ENCODE measurements at regions not wholly inside any gene's neighbourhood (a gene's known extent, or its start where the extent isn't known, plus 50 kb on each side); places are given as distances from the start of the nearest gene placed in this dataset.

DNA sequence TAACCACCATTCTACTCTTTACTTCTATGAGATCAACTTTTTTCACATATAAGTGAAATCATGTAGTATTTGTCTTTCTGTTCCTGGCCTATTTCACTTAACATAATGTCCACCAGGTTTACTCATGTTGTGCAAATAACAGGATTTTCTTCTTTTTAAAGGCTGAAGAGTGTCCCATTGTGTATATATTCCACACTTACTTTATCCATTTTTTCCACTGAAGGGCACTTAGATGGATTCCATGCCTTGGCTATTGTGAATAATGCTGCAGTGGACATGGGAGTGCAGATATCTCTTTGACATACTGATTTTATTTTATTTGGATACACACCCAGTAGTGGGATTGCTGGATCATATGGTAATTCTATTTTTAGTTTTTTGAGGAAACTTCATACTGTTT lies 181.1 kb upstream of the HMGA2 start:
- Histone ChIP-seq H3K27me3 (ENCODE audit: control insufficient read depth, insufficient read depth, low read length) (no peaks in the 10 kb centered on the region), H3K9me3 (ENCODE audit: control insufficient read depth, insufficient read depth, low read length) (no peaks in the 10 kb centered on the region), H3K27ac (ENCODE audit: low read depth, low read length) (no peak overlapping the region), H3K4me3 (ENCODE audit: low read depth, low read length) (no peak overlapping the region)
- TF ChIP-seq, protein P1, sequence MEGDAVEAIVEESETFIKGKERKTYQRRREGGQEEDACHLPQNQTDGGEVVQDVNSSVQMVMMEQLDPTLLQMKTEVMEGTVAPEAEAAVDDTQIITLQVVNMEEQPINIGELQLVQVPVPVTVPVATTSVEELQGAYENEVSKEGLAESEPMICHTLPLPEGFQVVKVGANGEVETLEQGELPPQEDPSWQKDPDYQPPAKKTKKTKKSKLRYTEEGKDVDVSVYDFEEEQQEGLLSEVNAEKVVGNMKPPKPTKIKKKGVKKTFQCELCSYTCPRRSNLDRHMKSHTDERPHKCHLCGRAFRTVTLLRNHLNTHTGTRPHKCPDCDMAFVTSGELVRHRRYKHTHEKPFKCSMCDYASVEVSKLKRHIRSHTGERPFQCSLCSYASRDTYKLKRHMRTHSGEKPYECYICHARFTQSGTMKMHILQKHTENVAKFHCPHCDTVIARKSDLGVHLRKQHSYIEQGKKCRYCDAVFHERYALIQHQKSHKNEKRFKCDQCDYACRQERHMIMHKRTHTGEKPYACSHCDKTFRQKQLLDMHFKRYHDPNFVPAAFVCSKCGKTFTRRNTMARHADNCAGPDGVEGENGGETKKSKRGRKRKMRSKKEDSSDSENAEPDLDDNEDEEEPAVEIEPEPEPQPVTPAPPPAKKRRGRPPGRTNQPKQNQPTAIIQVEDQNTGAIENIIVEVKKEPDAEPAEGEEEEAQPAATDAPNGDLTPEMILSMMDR (IDR thresholded peaks at IDR 0.05; ENCODE audit: low read depth, low read length) = no peak
- ChIA-PET POLR2A (no interaction called here), CTCF (no interaction called here)
- DNase-seq (ENCODE audit: low read depth, low spot score) = no peak

DNA sequence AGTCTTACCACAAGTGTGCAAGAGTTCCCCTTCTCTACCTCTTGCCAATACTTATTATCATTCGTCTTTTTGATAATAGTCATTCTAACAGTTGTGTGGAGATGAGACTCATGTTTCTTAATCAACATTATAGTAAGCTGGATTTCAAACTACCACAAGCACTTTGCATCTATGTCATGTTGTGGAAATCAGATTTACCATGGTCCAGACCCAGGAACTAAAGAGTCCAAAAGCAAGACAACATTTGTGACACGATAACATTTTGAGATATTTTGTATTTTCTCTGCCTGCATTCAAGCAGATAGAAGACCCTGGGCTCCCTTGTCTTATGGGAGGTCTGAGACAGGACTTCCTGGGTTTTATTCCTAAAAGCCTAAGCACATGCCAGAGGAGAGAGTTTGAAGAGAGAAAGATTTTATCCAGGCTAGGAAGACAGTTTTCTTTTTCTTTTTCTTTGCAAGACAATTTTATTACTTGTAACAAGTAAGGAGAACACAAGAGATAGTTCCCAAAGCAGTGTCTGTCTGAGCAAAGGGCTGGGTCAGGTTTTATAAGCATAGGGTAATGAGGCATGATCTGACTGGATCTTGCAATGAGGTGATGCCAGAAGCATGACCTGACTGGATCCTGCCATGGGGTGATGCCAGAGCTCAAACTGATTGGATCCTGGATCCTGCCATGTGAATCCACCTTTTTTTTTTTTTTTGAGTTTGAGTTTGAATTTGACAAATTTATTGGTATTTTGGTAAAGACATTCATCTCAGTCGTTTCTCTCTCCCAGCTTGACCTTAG lies 180.5 kb upstream of the HMGA2 start:
- TF ChIP-seq, protein P1 (IDR thresholded peaks at IDR 0.05; ENCODE audit: low read depth, low read length) = no peak
- no peak overlapping the region for H3K27ac ChIP-seq (ENCODE audit: low read depth, low read length)
- ChIA-PET CTCF (interaction anchor here (0.9 kb wide), 1 partner anchor 87 kb away, joined by 3 read pairs; no protein-coding TSS in a partner anchor), POLR2A (no interaction called here)
- no peaks in the 10 kb centered on the region for H3K27me3 ChIP-seq (ENCODE audit: control insufficient read depth, insufficient read depth, low read length)
- no peak overlapping the region for H3K4me3 ChIP-seq (ENCODE audit: low read depth, low read length)
- no peaks in the 10 kb centered on the region for H3K9me3 ChIP-seq (ENCODE audit: control insufficient read depth, insufficient read depth, low read length)
- no peak for DNase-seq (ENCODE audit: low read depth, low spot score)

DNA sequence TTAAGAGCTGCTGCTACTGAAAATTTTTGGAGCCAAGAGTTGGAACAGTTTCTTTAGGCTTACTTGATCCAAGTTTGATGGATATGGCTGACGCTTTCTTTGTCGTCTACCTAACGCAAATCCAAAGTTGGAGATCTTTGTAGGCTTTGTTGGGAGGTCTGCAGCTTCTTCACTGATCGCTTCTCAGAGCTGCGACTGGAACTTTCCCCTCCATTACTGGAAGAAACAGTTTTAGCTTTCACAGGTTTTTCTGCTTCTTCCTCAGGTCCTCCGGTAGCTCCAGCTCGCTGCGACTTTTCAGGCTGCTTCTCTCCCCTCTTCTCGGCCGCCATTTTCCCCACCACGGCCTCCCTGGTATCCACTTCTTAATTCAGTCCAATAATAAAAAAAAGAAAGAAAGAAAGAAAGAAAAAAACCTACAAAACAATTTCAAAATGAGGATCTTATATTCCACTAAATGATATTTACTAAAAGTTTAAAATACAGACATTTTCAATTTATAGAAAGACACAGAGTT lies 178.1 kb upstream of the HMGA2 start:
- H3K4me3 ChIP-seq (ENCODE audit: low read depth, low read length) = no peak overlapping the region
- no peaks in the 10 kb centered on the region for H3K9me3 ChIP-seq (ENCODE audit: control insufficient read depth, insufficient read depth, low read length)
- H3K27ac ChIP-seq (ENCODE audit: low read depth, low read length) = no peak overlapping the region
- TF ChIP-seq, protein P1 (IDR thresholded peaks at IDR 0.05; ENCODE audit: low read depth, low read length) = no peak
- POLR2A ChIA-PET = no interaction called here
- no peak for DNase-seq (ENCODE audit: low read depth, low spot score)
- CTCF ChIA-PET = no interaction called here
- no peaks in the 10 kb centered on the region for H3K27me3 ChIP-seq (ENCODE audit: control insufficient read depth, insufficient read depth, low read length)

DNA sequence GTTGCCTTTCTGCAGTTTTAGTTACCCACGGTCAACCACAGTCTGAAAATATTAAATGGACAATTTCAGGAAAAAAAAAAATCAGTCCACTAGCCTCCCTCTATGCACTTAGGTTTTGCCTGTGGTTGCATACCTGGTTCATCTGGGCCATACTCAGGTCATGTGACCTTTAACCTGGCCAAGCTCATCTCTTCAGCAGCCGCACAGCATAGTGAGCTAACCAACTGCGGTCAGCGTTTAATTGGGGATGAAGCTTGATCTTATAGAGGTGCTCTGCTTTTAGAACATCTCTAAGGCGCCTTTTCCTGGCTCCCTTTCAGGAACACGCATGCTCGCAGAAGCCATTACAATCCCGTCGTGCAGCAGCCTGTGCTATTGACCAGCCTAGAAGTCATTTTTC lies 177.2 kb upstream of the HMGA2 start:
- no peak overlapping the region for H3K4me3 ChIP-seq (ENCODE audit: low read depth, low read length)
- H3K27me3 ChIP-seq (ENCODE audit: control insufficient read depth, insufficient read depth, low read length) = no peaks in the 10 kb centered on the region
- TF ChIP-seq, protein P1 (IDR thresholded peaks at IDR 0.05; ENCODE audit: low read depth, low read length) = no peak
- peaks cover 2% of the 10 kb centered on the region; the same call in 1 of the 2 replicates for H3K9me3 ChIP-seq (ENCODE audit: control insufficient read depth, insufficient read depth, low read length)
- CTCF ChIA-PET = no interaction called here
- DNase-seq (ENCODE audit: low read depth, low spot score) = no peak
- POLR2A ChIA-PET = no interaction called here
- H3K27ac ChIP-seq (ENCODE audit: low read depth, low read length) = no peak overlapping the region

DNA sequence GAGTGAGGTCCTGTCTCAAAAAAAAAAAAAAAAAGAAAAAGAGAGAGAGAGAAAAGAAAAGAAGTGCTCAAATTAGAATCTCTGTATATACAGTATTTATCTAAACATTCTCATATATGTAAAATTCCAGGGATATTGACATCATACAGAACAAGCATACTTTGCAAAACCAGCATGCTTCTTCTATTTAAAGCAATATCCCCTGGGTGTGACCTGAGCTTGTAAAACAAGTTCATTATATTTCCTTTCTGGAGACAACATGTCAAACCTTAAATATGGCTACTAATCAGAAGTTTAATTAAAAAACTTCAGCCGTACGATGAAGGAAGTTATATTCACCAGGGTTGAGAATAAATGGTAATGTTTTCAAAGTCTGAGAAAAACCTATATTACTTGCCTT lies 175.8 kb upstream of the HMGA2 start:
- POLR2A ChIA-PET = interaction anchor here (0.7 to 1.7 kb wide), 4 partner anchors 9 to 148 kb away, joined by 4 to 10 read pairs (median 6); no protein-coding TSS in a partner anchor
- H3K9me3 ChIP-seq (ENCODE audit: control insufficient read depth, insufficient read depth, low read length) = peaks cover 5% of the 10 kb centered on the region; the same call in 1 of the 2 replicates
- H3K27ac ChIP-seq (ENCODE audit: low read depth, low read length) = no peak overlapping the region
- no peak for DNase-seq (ENCODE audit: low read depth, low spot score)
- no peaks in the 10 kb centered on the region for H3K27me3 ChIP-seq (ENCODE audit: control insufficient read depth, insufficient read depth, low read length)
- CTCF ChIA-PET = interaction anchor here (1.1 to 2.2 kb wide), 3 partner anchors 14 to 92 kb away, joined by 5 to 7 read pairs (median 5); no protein-coding TSS in a partner anchor
- TF ChIP-seq, protein P1 (IDR thresholded peaks at IDR 0.05; ENCODE audit: low read depth, low read length) = no peak
- H3K4me3 ChIP-seq (ENCODE audit: low read depth, low read length) = no peak overlapping the region
